ENCODE measurements at regions not wholly inside any gene's neighbourhood (a gene's known extent, or its start where the extent isn't known, plus 50 kb on each side); places are given as distances from the start of the nearest gene placed in this dataset.

DNA sequence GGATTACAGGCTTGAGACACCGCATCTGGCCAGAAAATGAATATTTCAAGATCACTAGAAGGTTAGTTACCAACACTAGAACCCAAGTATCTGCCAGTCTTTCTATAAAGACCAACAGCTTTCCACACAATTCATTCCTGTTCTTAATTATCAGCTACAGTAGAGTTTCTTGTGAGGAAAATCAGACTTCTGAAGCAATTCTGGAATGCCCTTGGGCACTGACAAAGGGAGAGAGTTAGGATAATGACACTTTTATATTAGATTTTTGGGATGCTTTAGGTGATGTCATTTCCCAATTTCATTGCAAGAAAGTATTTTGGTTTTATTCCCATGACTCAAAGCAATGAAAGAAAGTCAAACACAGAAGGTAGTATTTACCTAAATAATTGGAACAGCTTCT lies 497.0 kb upstream of the TUSC1 start:
- no peak for TF ChIP-seq POLR2A (IDR thresholded peaks at IDR 0.05)
- no peak for TF ChIP-seq CTCF (IDR thresholded peaks at IDR 0.05)
